ENCODE measurements at regions not wholly inside any gene's neighbourhood (a gene's known extent, or its start where the extent isn't known, plus 50 kb on each side); places are given as distances from the start of the nearest gene placed in this dataset.

DNA sequence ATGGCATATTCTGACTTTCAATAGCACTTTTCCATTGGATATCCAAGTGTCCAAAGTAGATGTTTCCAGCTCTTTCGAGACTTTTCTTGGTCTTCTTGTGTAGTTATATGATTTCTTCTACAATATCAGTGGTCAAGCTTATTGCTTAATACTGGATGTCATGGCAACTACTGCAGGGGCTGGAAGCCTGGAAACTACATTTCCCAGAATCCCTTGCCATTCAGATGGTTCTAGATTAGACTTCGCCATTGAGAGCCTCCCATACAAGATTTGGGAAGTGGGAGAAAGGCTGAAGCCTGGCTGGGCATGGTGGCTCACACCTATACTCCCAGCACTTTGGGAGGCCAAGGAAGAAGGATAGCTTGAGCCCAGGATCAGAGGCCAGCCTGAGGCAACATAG is 153.6 kb downstream of the C16orf95 start:
- no peak for DNase-seq (ENCODE audit: low spot score)
- Histone ChIP-seq H3K9me3 (no peaks in the 10 kb centered on the region), H3K4me3 (no peak overlapping the region), H3K27me3 (no peaks in the 10 kb centered on the region), H3K27ac (no peak overlapping the region), H3K4me1 (no peaks in the 10 kb centered on the region), H3K36me3 (no peaks in the 10 kb centered on the region)
- no peak for TF ChIP-seq CTCF (IDR thresholded peaks at IDR 0.05)

DNA sequence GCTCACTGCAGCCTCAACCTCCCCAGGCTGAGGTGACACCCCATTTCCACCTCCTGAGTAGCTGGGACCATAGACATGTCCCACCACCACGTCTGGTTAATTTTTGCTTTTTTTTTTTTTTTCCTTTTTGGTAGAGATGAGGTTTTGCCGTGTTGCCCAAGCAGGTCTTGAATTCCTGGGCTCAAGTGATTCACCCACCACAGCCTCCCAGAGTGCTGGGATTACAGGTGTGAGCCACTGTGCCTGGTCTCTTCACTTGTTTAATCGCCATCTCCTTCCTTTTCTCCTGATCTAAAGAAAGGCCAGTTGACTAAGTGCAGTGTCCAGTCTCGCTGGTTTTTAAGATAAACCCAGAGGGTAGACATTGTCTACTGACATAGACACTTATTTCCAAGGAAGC is 152.0 kb downstream of the C16orf95 start:
- no peaks in the 10 kb centered on the region for H3K9me3 ChIP-seq
- H3K27me3 ChIP-seq: no peaks in the 10 kb centered on the region
- no peaks in the 10 kb centered on the region for H3K36me3 ChIP-seq
- no peaks in the 10 kb centered on the region for H3K4me1 ChIP-seq
- no peak overlapping the region for H3K4me3 ChIP-seq
- H3K27ac ChIP-seq: no peak overlapping the region
- DNase-seq (ENCODE audit: low spot score): no peak
- no peak for TF ChIP-seq CTCF (IDR thresholded peaks at IDR 0.05)

GRCh38 chr16:87165885-87166284 is 151.3 kb downstream of the C16orf95 start:
- no peak for DNase-seq (ENCODE audit: low spot score)
- no peaks in the 10 kb centered on the region for H3K27me3 ChIP-seq

DNA sequence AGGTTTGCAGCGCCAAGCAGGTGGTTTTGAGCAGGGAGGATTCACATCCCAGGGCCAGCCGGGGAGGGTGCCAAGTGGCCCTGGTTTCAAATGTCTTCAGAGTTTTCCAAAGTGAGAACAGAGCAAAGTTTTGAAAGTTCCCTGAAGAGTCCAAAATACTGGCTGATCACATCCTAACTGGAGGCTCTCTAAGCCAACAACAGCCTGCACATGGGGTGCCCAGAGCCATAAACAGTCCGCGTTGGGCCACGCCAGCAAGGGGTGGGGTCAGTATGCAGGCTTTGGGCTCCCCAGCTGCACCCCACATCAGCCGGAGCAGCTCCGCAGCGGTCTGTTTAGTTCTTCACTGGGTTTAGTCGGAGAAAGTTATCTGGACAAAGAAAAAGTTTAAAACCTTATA is 150.9 kb downstream of the C16orf95 start:
- no peak for TF ChIP-seq CTCF (IDR thresholded peaks at IDR 0.05)
- DNase-seq (ENCODE audit: low spot score): no peak
- H3K36me3 ChIP-seq: no peaks in the 10 kb centered on the region
- H3K4me3 ChIP-seq: no peak overlapping the region
- H3K27me3 ChIP-seq: no peaks in the 10 kb centered on the region
- H3K9me3 ChIP-seq: no peaks in the 10 kb centered on the region
- H3K27ac ChIP-seq: no peak overlapping the region
- no peaks in the 10 kb centered on the region for H3K4me1 ChIP-seq

More at GRCh38 chr16:87165885-87166284, 151.3 kb downstream of the C16orf95 start:
- no peak overlapping the region for H3K4me3 ChIP-seq
- no peaks in the 10 kb centered on the region for H3K36me3 ChIP-seq
- no peak for TF ChIP-seq CTCF (IDR thresholded peaks at IDR 0.05)
- H3K9me3 ChIP-seq: no peaks in the 10 kb centered on the region
- no peak overlapping the region for H3K27ac ChIP-seq
- no peaks in the 10 kb centered on the region for H3K4me1 ChIP-seq

- Histone ChIP-seq H3K9me3 (no peaks in the 10 kb centered on the region), H3K27ac (no peak overlapping the region), H3K4me1 (no peaks in the 10 kb centered on the region), H3K4me3 (no peak overlapping the region), H3K27me3 (no peaks in the 10 kb centered on the region), H3K36me3 (no peaks in the 10 kb centered on the region)
- TF ChIP-seq CTCF (IDR thresholded peaks at IDR 0.05): no peak
- no peak for DNase-seq (ENCODE audit: low spot score)
Observed at GRCh38 chr16:87166934-87167333, 150.3 kb downstream of the C16orf95 start.

DNA sequence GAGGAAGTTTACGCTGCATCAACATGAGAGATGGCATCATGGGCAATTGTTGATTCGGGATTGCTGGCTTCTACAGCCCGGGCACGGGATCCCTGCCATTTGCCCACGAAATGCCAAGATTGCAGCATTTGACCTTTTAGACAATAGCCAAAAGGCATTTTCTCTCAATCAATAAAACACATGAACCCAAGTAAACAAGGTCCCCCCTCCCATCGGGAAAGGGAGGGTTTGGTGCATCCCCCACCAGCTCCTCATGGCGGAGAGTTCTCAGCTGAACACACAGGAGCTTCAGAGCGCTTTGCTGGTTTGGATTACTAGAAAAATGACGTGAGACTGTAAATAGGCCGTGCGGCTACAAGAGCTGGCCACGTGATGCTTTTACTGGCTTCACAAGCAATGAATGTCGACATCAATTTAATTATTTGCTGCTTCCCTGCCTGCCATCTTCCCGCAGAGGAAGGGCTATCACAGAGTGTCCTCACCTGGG is 147.6 kb downstream of the C16orf95 start:
- DNase-seq (ENCODE audit: low spot score): no peak
- no peaks in the 10 kb centered on the region for H3K4me1 ChIP-seq
- no peaks in the 10 kb centered on the region for H3K27me3 ChIP-seq
- H3K4me3 ChIP-seq: no peak overlapping the region
- H3K27ac ChIP-seq: no peak overlapping the region
- H3K36me3 ChIP-seq: no peaks in the 10 kb centered on the region
- no peaks in the 10 kb centered on the region for H3K9me3 ChIP-seq
- no peak for TF ChIP-seq CTCF (IDR thresholded peaks at IDR 0.05)
